ENCODE measurements at regions not wholly inside any gene's neighbourhood (a gene's known extent, or its start where the extent isn't known, plus 50 kb on each side); places are given as distances from the start of the nearest gene placed in this dataset.

GRCh38 chr10:94043431-94043990 lies 49.8 kb downstream of the PLCE1 start:
- Mint-ChIP-seq H3K4me1 (ENCODE audit: low read depth) (no peaks in the 10 kb centered on the region), H3K9me3 (no peaks in the 10 kb centered on the region), H3K27me3 (ENCODE audit: low read depth) (no peaks in the 10 kb centered on the region), H3K27ac (no peak overlapping the region), H3K36me3 (ENCODE audit: low read depth) (no peaks in the 10 kb centered on the region), H3K4me3 (no peak overlapping the region)
- no peak for DNase-seq (ENCODE audit: low spot score)

DNA sequence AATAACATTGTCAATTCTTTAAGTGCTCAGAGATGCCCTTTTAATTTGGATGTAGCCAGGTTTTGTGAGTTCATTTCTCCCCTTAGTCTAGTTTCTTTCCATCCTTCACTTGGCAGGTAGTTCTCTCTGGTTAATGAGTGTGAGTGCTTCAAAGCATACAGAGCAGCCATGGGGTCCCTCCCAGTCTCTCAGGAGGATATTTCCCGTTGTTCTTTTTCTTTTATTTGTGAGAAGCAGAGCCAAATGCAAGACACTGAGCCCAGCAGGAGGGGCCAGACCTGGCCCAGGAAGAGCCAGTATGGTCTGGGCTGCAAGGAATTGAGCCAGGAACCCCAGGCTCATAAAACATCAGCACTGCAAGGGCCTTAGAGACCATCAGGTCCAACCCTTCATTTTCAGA lies 52.4 kb downstream of the PLCE1 start:
- Mint-ChIP-seq H3K9me3 (no peaks in the 10 kb centered on the region), H3K27ac (no peak overlapping the region), H3K4me3 (no peak overlapping the region), H3K27me3 (ENCODE audit: low read depth) (no peaks in the 10 kb centered on the region), H3K36me3 (ENCODE audit: low read depth) (no peaks in the 10 kb centered on the region), H3K4me1 (ENCODE audit: low read depth) (no peaks in the 10 kb centered on the region)
- DNase-seq (ENCODE audit: low spot score), result no peak

GRCh38 chr10:94047293-94047692 lies 53.6 kb downstream of the PLCE1 start:
- no peak overlapping the region for H3K4me3 Mint-ChIP-seq
- H3K9me3 Mint-ChIP-seq, result no peaks in the 10 kb centered on the region
- H3K4me1 Mint-ChIP-seq (ENCODE audit: low read depth), result no peaks in the 10 kb centered on the region
- no peak for DNase-seq (ENCODE audit: low spot score)
- H3K27ac Mint-ChIP-seq, result no peak overlapping the region
- no peaks in the 10 kb centered on the region for H3K27me3 Mint-ChIP-seq (ENCODE audit: low read depth)
- no peaks in the 10 kb centered on the region for H3K36me3 Mint-ChIP-seq (ENCODE audit: low read depth)

DNA sequence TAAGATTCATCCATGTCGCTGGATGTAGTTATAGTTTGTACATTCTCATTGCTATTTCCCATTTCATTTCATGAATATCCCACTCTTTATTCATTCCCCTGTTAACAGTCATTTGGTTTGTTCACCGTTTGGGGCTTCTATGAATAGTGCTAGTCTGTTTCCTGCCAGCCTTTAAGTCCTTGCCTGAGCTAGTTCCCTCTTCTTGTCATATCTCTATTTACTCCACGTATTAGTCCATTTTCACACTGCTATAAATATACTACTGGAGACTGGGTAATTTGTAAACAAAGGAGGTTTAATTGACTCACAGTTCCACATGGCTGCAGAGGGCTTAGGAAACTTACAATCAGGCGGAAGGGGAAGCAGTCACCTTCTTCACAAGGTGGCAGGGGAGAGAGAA lies 56.2 kb downstream of the PLCE1 start:
- no peaks in the 10 kb centered on the region for H3K9me3 Mint-ChIP-seq
- H3K4me3 Mint-ChIP-seq, result no peak overlapping the region
- DNase-seq (ENCODE audit: low spot score), result no peak
- H3K27me3 Mint-ChIP-seq (ENCODE audit: low read depth), result no peaks in the 10 kb centered on the region
- no peaks in the 10 kb centered on the region for H3K4me1 Mint-ChIP-seq (ENCODE audit: low read depth)
- no peak overlapping the region for H3K27ac Mint-ChIP-seq
- H3K36me3 Mint-ChIP-seq (ENCODE audit: low read depth), result no peaks in the 10 kb centered on the region

GRCh38 chr10:94052281-94052680 lies 58.5 kb downstream of the PLCE1 start:
- H3K4me3 Mint-ChIP-seq, result no peak overlapping the region
- no peaks in the 10 kb centered on the region for H3K36me3 Mint-ChIP-seq (ENCODE audit: low read depth)
- H3K9me3 Mint-ChIP-seq, result no peaks in the 10 kb centered on the region

DNA sequence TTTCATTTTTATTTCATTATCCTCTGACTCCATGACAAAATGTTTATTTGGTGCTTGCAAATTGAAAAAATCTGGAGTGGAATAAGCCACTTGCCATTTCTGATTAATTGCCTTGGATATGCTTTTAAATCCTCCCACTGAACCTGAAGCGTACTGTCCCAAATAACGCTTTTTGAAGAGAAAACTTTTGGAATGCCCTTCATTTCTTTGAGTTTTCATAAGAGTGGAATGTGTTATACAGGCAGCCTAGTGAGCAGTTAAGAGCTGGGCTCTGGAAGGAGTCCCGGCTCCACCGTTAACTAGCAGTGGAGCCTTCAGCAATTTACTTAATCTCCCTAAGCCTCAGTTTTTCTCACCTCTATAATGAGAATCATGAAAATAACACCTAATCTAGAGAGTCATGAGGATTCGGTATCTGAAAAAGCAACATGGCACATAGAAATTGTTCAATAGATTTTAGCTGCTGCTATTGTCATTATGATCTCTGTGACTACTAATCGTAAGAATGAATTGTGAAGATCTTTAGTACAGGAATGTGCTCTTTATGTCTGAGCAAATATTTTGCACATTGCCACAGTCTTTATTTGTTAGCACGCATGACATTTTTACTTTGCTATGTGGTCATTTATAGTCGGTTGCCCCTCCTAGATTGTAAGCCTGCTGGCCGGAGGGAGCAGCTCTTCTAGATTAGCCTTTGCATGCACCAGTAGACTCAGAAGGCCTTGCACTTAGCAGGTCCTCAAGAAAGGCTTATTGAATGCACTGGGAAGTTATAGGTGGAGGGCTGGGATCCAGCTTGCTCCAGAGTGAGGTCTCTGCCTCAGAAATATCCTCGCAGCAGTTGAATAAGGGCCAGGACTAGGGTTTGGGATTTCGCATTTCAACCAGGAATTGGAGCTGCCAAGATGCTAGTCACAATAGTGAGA lies 59.4 kb downstream of the PLCE1 start:
- Mint-ChIP-seq H3K4me1 (ENCODE audit: low read depth) (no peaks in the 10 kb centered on the region), H3K27me3 (ENCODE audit: low read depth) (no peaks in the 10 kb centered on the region), H3K9me3 (no peaks in the 10 kb centered on the region), H3K27ac (no peak overlapping the region), H3K36me3 (ENCODE audit: low read depth) (no peaks in the 10 kb centered on the region), H3K4me3 (no peak overlapping the region)
- DNase-seq (ENCODE audit: low spot score), result no peak

More at GRCh38 chr10:94052281-94052680, 58.5 kb downstream of the PLCE1 start:
- no peaks in the 10 kb centered on the region for H3K27me3 Mint-ChIP-seq (ENCODE audit: low read depth)
- H3K4me1 Mint-ChIP-seq (ENCODE audit: low read depth), result no peaks in the 10 kb centered on the region
- H3K27ac Mint-ChIP-seq, result no peak overlapping the region
- no peak for DNase-seq (ENCODE audit: low spot score)

DNA sequence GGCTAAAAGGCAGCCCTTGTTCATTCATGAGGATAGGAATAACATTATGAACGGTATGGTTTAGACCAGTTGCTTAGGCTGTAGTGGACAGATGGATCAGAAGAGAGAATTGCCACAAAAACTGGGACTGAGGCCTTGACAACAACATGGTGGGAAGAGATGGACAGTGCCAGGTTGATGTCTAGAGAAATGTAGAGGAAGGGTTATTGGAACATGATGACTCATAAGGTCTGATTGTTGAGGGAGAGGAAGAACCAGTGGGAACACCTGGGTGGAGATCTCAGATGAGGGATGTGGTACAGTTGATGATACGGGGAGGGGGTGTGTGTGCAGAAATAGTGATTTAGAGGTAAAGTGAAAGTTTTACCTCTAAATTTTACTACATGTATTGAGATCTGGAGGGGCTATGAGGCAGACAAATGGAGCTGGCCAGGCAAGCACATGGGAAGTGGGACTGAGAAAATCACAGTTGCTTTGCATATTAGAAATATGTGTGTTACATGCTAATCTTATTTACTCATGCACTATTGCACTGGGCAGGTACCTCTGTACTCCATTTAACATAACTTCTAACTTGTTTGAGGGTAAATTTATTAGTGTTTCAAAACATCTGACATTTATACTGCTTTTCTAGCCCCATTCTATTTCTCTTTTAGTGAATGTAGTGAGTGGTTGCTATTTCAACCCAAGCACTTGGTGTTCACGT lies 65.6 kb downstream of the PLCE1 start:
- Mint-ChIP-seq H3K4me1 (ENCODE audit: low read depth) (peaks cover 4% of the 10 kb centered on the region), H3K4me3 (no peak overlapping the region), H3K27me3 (ENCODE audit: low read depth) (no peaks in the 10 kb centered on the region), H3K27ac (no peak overlapping the region), H3K36me3 (ENCODE audit: low read depth) (no peaks in the 10 kb centered on the region), H3K9me3 (no peaks in the 10 kb centered on the region)
- DNase-seq (ENCODE audit: low spot score), result no peak

- no peak overlapping the region for H3K27ac Mint-ChIP-seq
- H3K27me3 Mint-ChIP-seq (ENCODE audit: low read depth), result no peaks in the 10 kb centered on the region
- H3K4me1 Mint-ChIP-seq (ENCODE audit: low read depth), result peaks cover 4% of the 10 kb centered on the region
- H3K36me3 Mint-ChIP-seq (ENCODE audit: low read depth), result no peaks in the 10 kb centered on the region
- DNase-seq (ENCODE audit: low spot score), result no peak
- no peaks in the 10 kb centered on the region for H3K9me3 Mint-ChIP-seq
- H3K4me3 Mint-ChIP-seq, result no peak overlapping the region
Measured at GRCh38 chr10:94061026-94061425, 67.3 kb downstream of the PLCE1 start.

GRCh38 chr10:94062611-94063010 lies 68.9 kb downstream of the PLCE1 start:
- Mint-ChIP-seq H3K4me1 (ENCODE audit: low read depth) (peaks cover 4% of the 10 kb centered on the region), H3K27ac (no peak overlapping the region), H3K36me3 (ENCODE audit: low read depth) (no peaks in the 10 kb centered on the region), H3K4me3 (no peak overlapping the region), H3K9me3 (no peaks in the 10 kb centered on the region), H3K27me3 (ENCODE audit: low read depth) (no peaks in the 10 kb centered on the region)
- no peak for DNase-seq (ENCODE audit: low spot score)

DNA sequence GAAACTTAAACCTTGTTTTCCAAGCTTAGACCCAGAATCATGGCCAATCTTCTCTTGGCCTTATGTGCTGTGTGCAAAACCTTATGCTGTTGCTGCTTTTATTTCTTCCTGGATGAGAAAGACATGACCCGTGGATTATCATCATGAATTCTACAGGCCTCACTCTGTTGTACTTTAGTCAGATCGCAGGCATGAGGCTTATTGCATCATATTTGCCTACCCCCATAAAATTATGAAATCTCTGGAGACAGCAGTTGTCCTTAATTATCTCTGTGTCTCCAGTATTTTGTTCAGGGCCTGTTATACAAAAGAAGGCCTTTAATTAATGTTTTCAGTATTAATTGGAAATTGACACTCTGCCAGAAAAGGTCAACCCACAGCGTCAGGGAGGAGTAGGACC lies 71.6 kb downstream of the PLCE1 start:
- H3K9me3 Mint-ChIP-seq, result no peaks in the 10 kb centered on the region
- no peak for DNase-seq (ENCODE audit: low spot score)
- peaks cover 4% of the 10 kb centered on the region for H3K4me1 Mint-ChIP-seq (ENCODE audit: low read depth)
- no peak overlapping the region for H3K27ac Mint-ChIP-seq
- H3K27me3 Mint-ChIP-seq (ENCODE audit: low read depth), result no peaks in the 10 kb centered on the region
- no peak overlapping the region for H3K4me3 Mint-ChIP-seq
- H3K36me3 Mint-ChIP-seq (ENCODE audit: low read depth), result no peaks in the 10 kb centered on the region

DNA sequence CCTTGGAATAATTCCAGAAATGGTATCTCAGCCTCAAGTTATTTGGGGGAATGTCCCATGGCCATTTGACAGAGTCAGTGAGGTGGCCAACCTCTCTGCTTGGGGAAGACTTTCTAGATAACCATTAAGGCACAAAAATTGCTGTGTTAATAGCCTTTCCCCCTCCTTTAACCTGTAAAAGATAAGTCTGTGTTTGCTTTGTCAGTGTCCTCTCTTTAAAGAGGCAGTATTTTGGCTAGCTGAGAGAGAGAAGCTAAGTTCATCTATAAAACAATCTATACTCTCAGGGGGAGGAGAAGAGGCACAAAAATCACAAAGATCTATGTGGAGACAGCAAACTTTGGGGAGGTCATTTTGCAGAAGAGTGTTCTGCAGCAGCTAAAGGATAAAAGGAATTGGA lies 72.1 kb downstream of the PLCE1 start:
- Mint-ChIP-seq H3K27ac (no peak overlapping the region), H3K27me3 (ENCODE audit: low read depth) (no peaks in the 10 kb centered on the region), H3K36me3 (ENCODE audit: low read depth) (no peaks in the 10 kb centered on the region)

GRCh38 chr10:94066411-94066810 lies 72.7 kb downstream of the PLCE1 start:
- Mint-ChIP-seq H3K27ac (no peak overlapping the region), H3K4me1 (ENCODE audit: low read depth) (no peaks in the 10 kb centered on the region), H3K36me3 (ENCODE audit: low read depth) (no peaks in the 10 kb centered on the region), H3K27me3 (ENCODE audit: low read depth) (no peaks in the 10 kb centered on the region), H3K4me3 (no peak overlapping the region), H3K9me3 (no peaks in the 10 kb centered on the region)
- no peak for DNase-seq (ENCODE audit: low spot score)

More for the DNA sequence above, 72.1 kb downstream of the PLCE1 start:
- H3K4me1 Mint-ChIP-seq (ENCODE audit: low read depth), result peaks cover 4% of the 10 kb centered on the region
- no peak overlapping the region for H3K4me3 Mint-ChIP-seq
- no peak for DNase-seq (ENCODE audit: low spot score)
- H3K9me3 Mint-ChIP-seq, result no peaks in the 10 kb centered on the region

- H3K27me3 Mint-ChIP-seq (ENCODE audit: low read depth), result no peaks in the 10 kb centered on the region
- H3K4me1 Mint-ChIP-seq (ENCODE audit: low read depth), result no peaks in the 10 kb centered on the region
- H3K36me3 Mint-ChIP-seq (ENCODE audit: low read depth), result no peaks in the 10 kb centered on the region
- H3K9me3 Mint-ChIP-seq, result no peaks in the 10 kb centered on the region
- H3K4me3 Mint-ChIP-seq, result no peak overlapping the region
- no peak overlapping the region for H3K27ac Mint-ChIP-seq
- no peak for DNase-seq (ENCODE audit: low spot score)
Measured at GRCh38 chr10:94069884-94070283, 76.2 kb downstream of the PLCE1 start.

DNA sequence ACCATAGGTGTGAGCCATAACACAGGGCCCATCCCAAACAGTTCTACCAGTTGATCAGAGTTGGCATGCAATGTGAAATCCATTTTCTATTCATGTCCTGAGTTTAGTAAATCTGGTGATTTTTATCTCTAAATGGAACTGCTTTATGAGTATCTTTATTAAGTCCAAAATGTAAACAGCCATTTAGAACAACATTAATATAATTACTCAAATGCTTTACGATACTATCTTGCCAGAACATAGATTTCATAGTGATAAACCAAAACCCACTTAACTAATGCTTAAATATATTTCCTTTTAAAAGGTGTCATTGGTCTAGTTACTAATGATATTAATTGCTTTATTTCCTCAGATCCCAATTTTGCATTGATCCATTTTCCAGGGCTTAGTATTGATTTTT lies 80.7 kb downstream of the PLCE1 start:
- Mint-ChIP-seq H3K4me3 (no peak overlapping the region), H3K36me3 (ENCODE audit: low read depth) (no peaks in the 10 kb centered on the region), H3K9me3 (no peaks in the 10 kb centered on the region), H3K27ac (no peak overlapping the region), H3K4me1 (ENCODE audit: low read depth) (no peaks in the 10 kb centered on the region), H3K27me3 (ENCODE audit: low read depth) (no peaks in the 10 kb centered on the region)
- no peak for DNase-seq (ENCODE audit: low spot score)

Data from T-helper 2 cell treated with Interferon-gamma antibody and Interleukin-4, amounts not matched to agents 5 μg/mL and 100 μg/mL, for 36 hours (primary cell).